KMS-11 (cell line): ENCODE measurements at regions not wholly inside any gene's neighbourhood (a gene's known extent, or its start where the extent isn't known, plus 50 kb on each side); places are given as distances from the start of the nearest gene placed in this dataset.

Experiments used
- H2AFZ ChIP-seq: fragments of 200-600 bp; sonication (generic); 2 replicates; pipeline ENCODE4 v1.6.1; 2016; ENCODE audit warnings: antibody characterized with exemption, mixed run types, low read depth
- H3K27ac ChIP-seq: fragments of 200-600 bp; sonication (generic); 2 replicates; pipeline ENCODE4 v1.6.1; 2016; ENCODE audit warnings: mild to moderate bottlenecking, mixed run types
- H3K27me3 ChIP-seq: fragments of 200-600 bp; sonication (generic); 2 replicates; pipeline ENCODE4 v1.6.1; 2017; ENCODE audit warnings: mild to moderate bottlenecking, low read depth, mixed run types, moderate library complexity; ENCODE audit not compliant: insufficient read depth
- H3K36me3 ChIP-seq: fragments of 200-600 bp; sonication (generic); 2 replicates; pipeline ENCODE4 v1.6.1; 2017; ENCODE audit warnings: mild to moderate bottlenecking, mixed run types; ENCODE audit not compliant: insufficient read depth
- H3K4me1 ChIP-seq: fragments of 200-600 bp; sonication (generic); 2 replicates; pipeline ENCODE4 v1.6.1; 2016; ENCODE audit warnings: mild to moderate bottlenecking, low read depth, mixed run types; ENCODE audit not compliant: poor library complexity, severe bottlenecking
- H3K4me2 ChIP-seq: fragments of 200-600 bp; sonication (generic); 2 replicates; pipeline ENCODE4 v1.7.0; 2016; ENCODE audit warnings: mild to moderate bottlenecking, mixed run types
- H3K4me3 ChIP-seq: fragments of 200-600 bp; sonication (generic); IDR thresholded peaks from 2 replicates; pipeline ENCODE4 v1.6.1; 2017; ENCODE audit warnings: low read depth, low read length, mixed read lengths; ENCODE audit not compliant: insufficient read depth
- H3K79me2 ChIP-seq: fragments of 200-600 bp; sonication (generic); 2 replicates; pipeline ENCODE4 v1.6.1; 2016; ENCODE audit warnings: low read depth, mixed run types; ENCODE audit not compliant: insufficient read depth
- H3K9ac ChIP-seq: fragments of 200-600 bp; sonication (generic); 2 replicates; pipeline ENCODE4 v1.6.1; 2016; ENCODE audit warnings: mild to moderate bottlenecking, mixed run types
- H4K20me1 ChIP-seq: fragments of 200-600 bp; sonication (generic); 2 replicates; pipeline ENCODE4 v1.6.1; 2016; ENCODE audit warnings: mild to moderate bottlenecking, mixed run types; ENCODE audit not compliant: insufficient read depth
- CTCF ChIP-seq: fragments of 200-600 bp; sonication (generic); conservative IDR thresholded peaks from 2 replicates; pipeline ENCODE4 v1.6.1; 2017; ENCODE audit warnings: low read depth, mild to moderate bottlenecking, antibody characterized with exemption, low read length, moderate library complexity, mixed read lengths

- no peaks in the 10 kb centered on the region for H3K79me2 ChIP-seq
- H3K36me3 ChIP-seq: no peaks in the 10 kb centered on the region
- H3K4me2 ChIP-seq: no peak overlapping the region
- no peak overlapping the region for H3K4me3 ChIP-seq
- H4K20me1 ChIP-seq: no peaks in the 10 kb centered on the region
- H3K27me3 ChIP-seq: no peaks in the 10 kb centered on the region
- no peak overlapping the region for H2AFZ ChIP-seq
- no peak for TF ChIP-seq CTCF
- H3K9ac ChIP-seq: no peak overlapping the region
- H3K4me1 ChIP-seq: no peaks in the 10 kb centered on the region
- no peak overlapping the region for H3K27ac ChIP-seq
Observed at GRCh38 chr2:220880623-220881596, 691.2 kb downstream of the EPHA4 start.

- no peak overlapping the region for H3K4me3 ChIP-seq
- H3K79me2 ChIP-seq: no peaks in the 10 kb centered on the region
- H3K9ac ChIP-seq: no peak overlapping the region
- H3K27me3 ChIP-seq: no peaks in the 10 kb centered on the region
- TF ChIP-seq CTCF: no peak
- no peak overlapping the region for H2AFZ ChIP-seq
- H4K20me1 ChIP-seq: no peaks in the 10 kb centered on the region
- no peaks in the 10 kb centered on the region for H3K36me3 ChIP-seq
- H3K27ac ChIP-seq: no peak overlapping the region
- H3K4me1 ChIP-seq: no peaks in the 10 kb centered on the region
- no peak overlapping the region for H3K4me2 ChIP-seq
Observed at GRCh38 chr2:220882507-220882906, 689.6 kb downstream of the EPHA4 start.

DNA sequence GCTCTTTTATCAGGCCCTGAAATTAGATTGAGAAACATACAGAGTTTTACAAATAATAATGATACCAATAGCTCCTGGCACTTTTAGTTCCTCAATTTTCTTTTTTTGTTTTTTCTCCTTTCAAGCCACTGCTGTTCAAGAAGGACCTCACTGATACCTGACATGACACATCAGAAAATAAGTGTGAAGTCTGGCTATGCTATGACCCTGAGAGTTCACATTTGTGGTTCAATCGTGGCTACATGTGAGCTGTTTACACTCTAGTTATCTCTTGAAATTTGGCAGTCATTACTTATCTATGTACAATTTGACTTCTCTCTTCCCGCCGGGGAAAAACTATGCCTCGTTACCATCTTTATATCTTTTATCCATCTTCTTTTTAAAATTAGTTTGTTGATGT, 686.5 kb downstream of the EPHA4 start:
- Histone ChIP-seq H4K20me1 (no peaks in the 10 kb centered on the region), H3K9ac (no peak overlapping the region), H3K27ac (no peak overlapping the region), H2AFZ (no peak overlapping the region), H3K4me3 (no peak overlapping the region), H3K79me2 (no peaks in the 10 kb centered on the region), H3K27me3 (no peaks in the 10 kb centered on the region), H3K4me2 (no peak overlapping the region), H3K4me1 (no peaks in the 10 kb centered on the region), H3K36me3 (no peaks in the 10 kb centered on the region)
- TF ChIP-seq CTCF: no peak

DNA sequence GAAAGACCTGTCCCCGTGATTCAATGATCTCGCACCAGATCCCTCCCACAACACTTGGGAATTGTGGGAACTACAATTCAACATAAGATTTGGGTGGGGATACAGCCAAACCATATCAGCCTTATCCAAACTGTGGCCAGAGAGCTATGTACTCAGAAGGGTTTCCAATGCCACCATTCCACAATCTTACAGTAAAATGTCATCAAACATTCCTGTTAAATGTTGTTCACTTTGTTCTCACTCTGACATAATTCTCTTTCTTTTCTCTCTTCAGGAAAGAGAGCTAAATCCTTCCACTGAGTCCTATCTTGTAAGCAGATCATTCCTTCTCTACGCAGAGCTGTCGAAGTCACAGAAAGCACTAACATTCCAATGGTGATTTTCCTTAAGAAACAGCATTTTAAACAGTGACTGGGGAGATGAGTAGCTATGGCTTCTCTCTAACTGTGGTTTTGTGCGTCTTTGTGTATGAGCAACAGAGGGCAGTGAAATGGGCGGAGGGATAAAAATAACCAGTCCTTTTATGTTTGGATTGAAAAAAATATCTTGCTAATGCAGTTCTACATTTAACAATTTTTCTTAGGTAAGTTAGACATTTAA, 684.7 kb downstream of the EPHA4 start:
- Histone ChIP-seq H2AFZ (no peak overlapping the region), H3K79me2 (no peaks in the 10 kb centered on the region), H3K27ac (no peak overlapping the region), H3K27me3 (no peaks in the 10 kb centered on the region), H3K9ac (no peak overlapping the region), H3K36me3 (no peaks in the 10 kb centered on the region), H4K20me1 (no peaks in the 10 kb centered on the region), H3K4me2 (no peak overlapping the region), H3K4me3 (no peak overlapping the region), H3K4me1 (no peaks in the 10 kb centered on the region)
- TF ChIP-seq CTCF: no peak
